ENCODE measurements at regions not wholly inside any gene's neighbourhood (a gene's known extent, or its start where the extent isn't known, plus 50 kb on each side); places are given as distances from the start of the nearest gene placed in this dataset.

GRCh38 chr12:14254781-14255180, 110.7 kb upstream of the ATF7IP start:
- TF ChIP-seq MAX (IDR thresholded peaks at IDR 0.05; ENCODE audit: low read depth, low read length) (no peak), CTCF (IDR thresholded peaks at IDR 0.05; ENCODE audit: low read depth, low read length) (no peak), POLR2A (IDR thresholded peaks at IDR 0.05; ENCODE audit: extremely low read depth, insufficient read length) (no peak)
